Urothelium cell line (cell line): ENCODE measurements at regions not wholly inside any gene's neighbourhood (a gene's known extent, or its start where the extent isn't known, plus 50 kb on each side); places are given as distances from the start of the nearest gene placed in this dataset.
"Not testable (repeated sequence)": the region's sequence is repeated elsewhere in the genome, so short reads cannot be mapped to it uniquely, and the experiment has no call there.

ENCODE experiments used
- DNase-seq: peaks from one replicate; pipeline ENCODE4 v3.0.0; 2011; ENCODE audit warnings: low spot score, mixed read lengths
- FAIRE-seq: peaks from 2 replicates; lab custom pipeline; 2011; peaks lifted over from hg19 to GRCh38; lab: Jason Lieb, UNC

GRCh38 chr1:172795741-172796140, 136.8 kb downstream of the FASLG start:
- FAIRE-seq (no peak), DNase-seq (no peak)

- FAIRE-seq, DNase-seq: not testable (repeated sequence)
Measured at GRCh38 chr1:172799804-172800203, 140.9 kb downstream of the FASLG start.

- no peak for DNase-seq
- FAIRE-seq = no peak
Measured at GRCh38 chr1:172801771-172802322, 142.9 kb downstream of the FASLG start.

- DNase-seq (no peak), FAIRE-seq (no peak)
Measured at GRCh38 chr1:172809750-172810149, 150.8 kb downstream of the FASLG start.

- FAIRE-seq (no peak), DNase-seq (no peak)
Measured at GRCh38 chr1:172810480-172811175, 151.7 kb downstream of the FASLG start.

GRCh38 chr1:172811694-172812093, 152.8 kb downstream of the FASLG start:
- DNase-seq (no peak), FAIRE-seq (no peak)

- FAIRE-seq = no peak
- no peak for DNase-seq
Measured at GRCh38 chr1:172812118-172812517, 153.2 kb downstream of the FASLG start.

- no peak for DNase-seq
- no peak for FAIRE-seq
Measured at GRCh38 chr1:172813330-172813729, 154.4 kb downstream of the FASLG start.

- FAIRE-seq = no peak
- no peak for DNase-seq
Measured at GRCh38 chr1:172814428-172814827, 155.5 kb downstream of the FASLG start.

- no peak for DNase-seq
- no peak for FAIRE-seq
Measured at GRCh38 chr1:172815740-172816139, 156.8 kb downstream of the FASLG start.

- FAIRE-seq = no peak
- DNase-seq = no peak
Measured at GRCh38 chr1:172818841-172819527, 160.1 kb downstream of the FASLG start.

- FAIRE-seq = no peak
Measured at GRCh38 chr1:172820475-172821158, 161.7 kb downstream of the FASLG start.

GRCh38 chr1:172821609-172822274, 162.8 kb downstream of the FASLG start:
- peak; percentile 21 for DNase-seq
- no peak for FAIRE-seq

More at GRCh38 chr1:172820475-172821158, 161.7 kb downstream of the FASLG start:
- no peak for DNase-seq

- DNase-seq (no peak), FAIRE-seq (no peak)
Measured at GRCh38 chr1:172822886-172823285, 164.0 kb downstream of the FASLG start.

GRCh38 chr1:172823534-172823933, 164.6 kb downstream of the FASLG start:
- DNase-seq (no peak), FAIRE-seq (no peak)

- DNase-seq (no peak), FAIRE-seq (no peak)
Measured at GRCh38 chr1:172824209-172824608, 165.3 kb downstream of the FASLG start.

- FAIRE-seq (no peak), DNase-seq (peak; percentile 45)
Measured at GRCh38 chr1:172826096-172826741, 167.3 kb downstream of the FASLG start.

- FAIRE-seq (no peak), DNase-seq (no peak)
Measured at GRCh38 chr1:172827301-172827700, 168.4 kb downstream of the FASLG start.

GRCh38 chr1:172827841-172828240, 168.9 kb downstream of the FASLG start:
- FAIRE-seq (no peak), DNase-seq (no peak)

GRCh38 chr1:172832006-172832725, 173.3 kb downstream of the FASLG start:
- DNase-seq (no peak), FAIRE-seq (no peak)
